HG02885 (cell line): ENCODE measurements at regions not wholly inside any gene's neighbourhood (a gene's known extent, or its start where the extent isn't known, plus 50 kb on each side); places are given as distances from the start of the nearest gene placed in this dataset.

Experiments
- ATAC-seq: cut with Tn5 transposase; IDR thresholded peaks from one replicate; pipeline ENCODE4 v1.9.1; 2021; ENCODE audit warnings: mild to moderate bottlenecking; ENCODE audit not compliant: unreplicated experiment, poor library complexity

DNA sequence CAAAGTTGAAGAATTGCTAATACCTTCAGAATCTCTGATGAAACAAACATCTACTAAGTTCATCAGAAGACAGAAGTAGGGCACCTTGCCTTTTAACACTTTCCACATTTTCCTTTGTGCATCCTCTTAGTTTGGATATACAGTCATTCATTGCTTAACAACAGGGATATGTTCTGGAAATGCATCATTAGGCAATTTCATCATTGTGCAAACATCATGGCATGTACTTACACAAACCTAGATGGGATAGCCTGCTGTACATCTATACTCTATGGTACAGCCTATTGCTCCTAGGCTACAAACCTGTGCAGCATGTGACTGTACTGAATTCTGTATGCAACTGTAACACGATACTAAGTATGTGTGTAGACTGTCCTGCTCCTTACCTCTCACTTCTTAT lies 169.8 kb downstream of the SUCLA2 start:
- ATAC-seq = no peak

DNA sequence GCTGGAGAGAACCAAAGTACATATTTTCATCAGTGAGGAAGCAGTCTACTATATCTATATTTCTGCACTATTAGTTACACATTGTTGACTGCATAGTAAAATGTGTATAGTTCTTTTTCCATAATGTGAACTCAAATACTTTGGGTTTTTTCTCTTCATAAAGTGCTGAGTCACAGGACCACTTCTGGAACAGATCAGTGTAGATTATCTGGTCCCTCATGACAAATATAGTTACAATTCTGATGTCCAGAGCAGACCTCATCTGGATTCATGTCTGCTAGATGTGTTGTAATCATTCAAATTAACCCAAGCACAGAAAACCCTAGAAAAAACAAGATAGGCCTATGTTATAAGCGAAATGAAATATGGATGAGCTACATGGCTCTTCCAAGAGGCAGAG lies 171.4 kb downstream of the SUCLA2 start:
- ATAC-seq = no peak

DNA sequence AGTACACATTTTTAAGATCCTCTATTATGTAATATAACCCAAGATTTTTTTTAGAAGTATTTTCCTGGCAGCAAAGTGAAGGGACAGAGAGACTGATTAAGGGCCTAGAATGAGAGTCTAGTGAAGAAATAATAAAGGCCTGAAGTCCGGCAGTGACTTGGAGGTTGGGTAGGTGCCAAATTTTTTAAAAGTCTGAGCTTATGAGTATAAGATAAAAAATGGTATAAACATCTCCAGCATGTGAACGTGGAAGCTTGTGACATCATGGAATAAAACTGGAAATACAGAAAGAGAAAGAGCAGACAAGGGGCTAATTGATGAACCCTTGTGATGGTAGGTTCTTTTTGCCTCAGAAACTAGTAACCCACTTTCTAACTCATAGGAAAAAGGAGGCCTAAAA lies 174.6 kb downstream of the SUCLA2 start:
- ATAC-seq = no peak

DNA sequence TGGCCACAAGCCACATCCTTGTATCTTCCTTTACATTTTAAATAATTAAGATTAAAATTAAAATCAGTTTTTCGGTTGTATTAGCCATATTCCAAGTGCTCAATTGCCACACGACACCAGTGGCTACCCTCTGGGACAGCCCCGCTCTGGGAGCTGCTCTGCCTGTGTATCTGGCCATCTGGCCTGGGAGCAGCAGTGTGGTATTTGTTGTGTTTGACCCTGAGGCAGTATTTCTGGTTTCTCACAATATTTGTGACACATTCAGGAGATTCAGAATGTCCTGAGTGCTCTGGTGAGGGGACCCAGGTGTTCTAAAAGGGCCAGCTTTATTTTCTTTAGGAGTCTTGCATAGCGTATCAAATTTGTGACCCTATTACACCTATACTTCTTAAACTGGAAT lies 179.0 kb downstream of the SUCLA2 start:
- no peak for ATAC-seq

DNA sequence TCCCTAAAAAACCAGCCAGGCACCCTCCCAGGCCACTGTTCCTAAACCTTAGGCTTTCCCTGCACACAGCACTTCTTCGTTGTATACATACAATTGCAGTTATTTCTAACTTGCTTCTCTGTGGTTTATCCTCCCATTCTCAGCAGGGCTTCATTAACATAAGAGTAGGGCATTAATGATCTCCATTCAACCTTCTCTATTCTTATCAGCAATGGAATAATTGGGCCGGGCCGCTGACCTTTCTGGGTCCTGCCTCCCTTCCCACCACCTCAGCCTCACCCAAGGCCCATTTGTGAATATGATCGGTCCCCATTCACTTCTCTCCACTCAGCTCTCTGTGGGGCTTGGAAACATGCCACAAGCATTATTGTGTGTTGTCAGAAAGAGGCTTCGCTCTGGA lies 184.2 kb downstream of the SUCLA2 start:
- no peak for ATAC-seq

DNA sequence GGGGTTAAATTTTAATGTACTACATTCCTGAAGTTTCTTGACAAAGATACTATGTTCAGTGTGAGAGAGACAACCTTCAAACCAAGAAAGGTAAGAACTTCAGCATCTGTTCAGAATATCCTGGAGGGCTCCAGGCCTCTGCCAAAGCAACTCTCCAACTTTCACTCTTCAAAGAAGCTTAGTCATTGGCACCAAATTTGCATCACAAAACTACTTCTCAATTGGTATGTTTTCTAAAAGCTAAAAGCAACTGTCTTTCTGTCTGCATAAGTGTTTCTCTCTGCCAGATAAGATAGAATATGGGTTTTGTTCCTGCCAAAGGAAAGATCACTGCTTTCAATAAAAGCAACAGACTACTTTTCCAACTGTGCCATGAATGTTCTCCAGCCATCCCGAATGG lies 187.4 kb downstream of the SUCLA2 start:
- no peak for ATAC-seq

DNA sequence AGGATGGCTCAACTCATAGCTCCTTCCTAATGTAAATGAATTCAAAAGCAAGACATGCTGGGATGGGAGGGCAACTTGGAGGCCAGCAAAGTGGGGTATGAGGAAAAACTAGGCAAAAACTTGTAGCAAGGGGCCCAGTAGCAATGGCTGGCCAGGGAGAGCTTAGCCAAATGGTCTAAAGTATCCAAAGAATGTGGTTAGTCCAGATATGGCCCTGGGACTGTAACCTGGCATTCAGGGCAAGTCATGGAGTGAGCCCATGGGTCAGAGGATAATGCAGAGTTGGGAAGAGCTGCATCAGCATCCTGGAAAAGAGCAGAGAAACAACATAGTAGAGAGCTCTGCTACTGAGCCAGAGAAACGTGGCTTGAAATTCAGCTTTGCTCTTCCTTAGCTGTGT lies 191.7 kb downstream of the SUCLA2 start:
- ATAC-seq = no peak

DNA sequence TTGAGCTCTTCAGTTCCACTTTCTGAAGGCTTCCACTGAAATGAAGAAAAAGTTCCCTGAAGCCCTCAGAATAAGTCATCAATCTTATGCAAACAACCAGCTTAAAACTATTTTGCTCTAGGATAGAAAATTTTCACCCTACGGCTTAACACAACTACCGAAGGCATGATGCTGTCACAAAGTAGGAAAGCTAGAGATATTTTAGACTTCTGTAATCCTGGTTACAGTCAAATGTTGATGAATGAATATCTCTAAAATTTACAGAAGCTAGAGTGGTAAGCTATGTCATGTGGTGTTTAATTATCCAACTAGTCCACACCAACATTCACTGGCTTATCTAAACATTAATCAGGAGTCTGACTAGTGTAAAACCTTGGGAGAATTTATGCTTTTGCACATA lies 197.9 kb downstream of the SUCLA2 start:
- no peak for ATAC-seq

DNA sequence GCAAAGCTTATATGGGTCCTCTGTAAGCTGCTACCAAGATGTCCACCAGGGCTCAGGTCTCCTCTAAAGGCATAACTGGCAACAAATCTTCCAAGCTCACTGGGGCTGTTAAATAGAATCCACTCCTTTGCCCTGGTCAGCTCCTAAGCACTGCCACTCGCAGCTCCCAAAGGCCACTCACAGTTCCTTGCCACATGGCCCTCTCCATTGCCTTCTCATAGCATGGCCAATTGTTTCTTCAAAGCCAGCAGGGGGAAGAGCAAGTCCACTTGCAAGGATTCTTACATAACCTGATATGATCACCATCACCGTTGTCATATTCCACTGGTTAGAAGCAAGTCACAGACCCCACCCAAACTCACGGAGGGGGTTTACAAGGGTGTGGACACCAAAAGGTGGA lies 199.5 kb downstream of the SUCLA2 start:
- no peak for ATAC-seq

DNA sequence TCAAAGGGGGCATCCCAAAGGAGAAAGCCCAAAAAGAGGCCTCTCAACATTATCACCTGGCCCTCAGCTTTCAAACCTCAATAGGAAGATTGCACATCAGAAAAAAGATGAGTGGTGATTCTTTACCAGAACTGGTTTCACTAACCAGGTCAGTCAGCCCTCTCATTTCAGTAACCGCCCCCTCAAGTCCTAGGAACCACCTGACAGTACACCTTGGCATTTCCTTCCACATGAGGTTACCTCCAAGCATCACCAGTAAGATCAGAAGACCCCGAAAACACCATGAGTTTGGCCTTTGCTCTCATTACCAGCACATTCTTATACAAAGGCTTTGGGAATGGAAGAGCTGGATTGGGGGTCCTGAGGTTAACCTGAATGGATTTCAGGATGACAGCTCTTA lies 200.5 kb downstream of the SUCLA2 start:
- ATAC-seq = no peak

DNA sequence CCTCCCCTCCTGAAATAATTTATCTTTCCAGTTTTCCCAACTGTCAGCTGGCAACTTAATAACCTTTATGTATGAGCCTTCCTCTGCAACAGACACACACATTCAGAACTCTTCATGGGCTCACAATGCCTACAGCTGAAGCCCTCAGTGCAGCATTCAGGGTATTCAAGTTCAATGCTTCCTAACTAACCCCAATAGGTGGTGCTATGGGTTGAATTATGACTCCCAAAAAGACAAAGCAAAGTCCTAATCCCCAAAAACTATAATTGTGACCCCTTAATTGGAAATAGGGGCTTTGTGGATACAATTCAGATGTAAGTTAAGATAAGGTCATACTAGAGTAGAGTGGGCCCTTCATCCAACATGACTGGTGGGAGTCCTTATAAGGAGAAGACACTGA lies 202.2 kb downstream of the SUCLA2 start:
- ATAC-seq = no peak

DNA sequence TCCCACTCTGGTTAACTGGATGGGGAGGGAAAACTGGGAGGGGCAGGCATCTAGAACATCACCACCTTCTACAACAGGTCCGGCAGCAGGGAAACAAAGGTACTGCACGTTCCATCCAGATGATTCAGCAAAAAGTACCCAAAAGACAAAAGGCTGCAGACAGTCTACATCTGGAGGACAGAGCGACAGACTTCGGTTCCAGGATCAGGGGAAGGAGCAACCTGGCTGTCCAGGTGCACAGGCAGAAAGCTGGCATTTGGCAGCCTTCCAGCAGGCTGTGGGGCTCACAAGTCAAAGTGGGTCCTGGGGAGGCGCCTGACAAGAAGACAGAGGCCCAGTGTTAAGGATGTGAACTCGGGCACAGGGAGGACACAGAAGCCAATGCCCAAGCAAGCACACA lies 202.9 kb downstream of the SUCLA2 start:
- ATAC-seq = no peak

DNA sequence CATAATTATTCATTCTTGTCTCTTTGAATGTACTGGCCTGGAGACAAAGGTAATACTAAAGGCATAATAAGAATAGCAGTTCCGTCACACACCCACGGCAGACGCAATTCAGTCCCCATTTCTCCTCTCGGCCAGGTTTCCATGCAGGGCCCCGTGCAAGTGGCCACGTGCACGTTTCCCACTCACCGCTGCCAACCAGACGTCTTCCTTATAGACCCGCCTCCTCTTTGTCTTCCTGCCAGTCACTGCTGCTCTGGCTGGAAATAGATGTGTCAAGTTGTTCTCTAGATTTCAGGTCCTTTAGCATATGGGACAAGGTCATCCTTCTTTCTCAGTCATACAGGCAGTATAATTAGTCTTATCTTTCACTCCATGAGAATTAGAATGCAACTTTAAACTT lies 204.3 kb downstream of the SUCLA2 start:
- no peak for ATAC-seq

DNA sequence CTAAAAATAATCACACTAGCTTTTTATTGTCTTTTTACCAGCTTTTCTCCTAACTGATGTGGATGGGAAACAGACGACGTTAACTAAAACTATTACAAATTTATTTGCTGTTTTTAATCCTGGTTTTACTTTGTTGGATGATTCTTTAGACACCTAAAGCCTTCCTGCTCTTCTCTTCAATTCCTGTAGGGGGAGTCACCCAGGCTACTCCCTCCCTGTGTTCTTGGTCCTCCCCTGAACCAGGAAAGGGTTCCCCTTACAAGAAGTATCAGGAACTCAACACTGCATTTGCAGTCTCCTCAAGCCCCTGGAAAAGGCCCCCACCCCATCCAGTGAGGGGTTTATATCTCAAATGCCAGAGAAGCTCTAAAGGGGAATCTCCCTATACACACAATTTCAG lies 206.1 kb downstream of the SUCLA2 start:
- no peak for ATAC-seq

DNA sequence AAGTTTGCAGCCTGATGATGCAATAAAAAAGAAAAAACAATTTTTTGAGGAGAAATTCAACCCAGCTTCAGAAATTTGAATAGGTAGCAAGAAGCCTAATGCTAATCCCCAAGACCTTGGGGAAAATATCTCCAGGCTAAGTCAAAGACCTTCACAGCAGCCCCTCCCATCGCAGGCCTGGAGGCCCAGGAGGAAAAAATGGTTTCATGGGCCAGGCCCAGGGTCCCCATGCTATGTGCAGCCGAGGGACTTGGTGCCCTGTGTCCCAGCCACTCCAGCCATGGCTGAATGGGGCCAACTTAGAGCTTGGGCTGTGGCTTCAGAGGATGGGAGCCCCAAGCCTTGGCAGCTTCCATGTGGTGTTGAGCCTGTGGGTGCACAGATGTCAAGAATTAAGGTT lies 210.3 kb downstream of the SUCLA2 start:
- ATAC-seq = no peak

DNA sequence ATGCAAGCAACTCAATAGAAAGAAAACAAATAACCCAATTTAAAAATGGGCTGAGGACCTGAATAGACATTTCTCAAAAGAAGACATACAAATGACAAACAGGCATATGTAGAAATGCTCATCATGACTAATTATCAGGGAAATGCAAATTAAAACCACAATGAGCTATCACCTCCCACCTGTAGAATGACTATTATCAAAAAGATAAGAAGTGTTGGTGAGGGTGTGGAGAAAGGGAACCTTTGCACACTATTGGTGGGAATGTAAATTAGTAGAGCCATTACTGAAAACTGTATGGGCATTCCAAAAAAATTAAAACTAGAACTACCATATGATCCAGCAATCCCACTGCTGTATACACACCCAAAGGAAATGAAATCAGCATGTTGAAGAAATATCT lies 212.2 kb downstream of the SUCLA2 start:
- no peak for ATAC-seq

DNA sequence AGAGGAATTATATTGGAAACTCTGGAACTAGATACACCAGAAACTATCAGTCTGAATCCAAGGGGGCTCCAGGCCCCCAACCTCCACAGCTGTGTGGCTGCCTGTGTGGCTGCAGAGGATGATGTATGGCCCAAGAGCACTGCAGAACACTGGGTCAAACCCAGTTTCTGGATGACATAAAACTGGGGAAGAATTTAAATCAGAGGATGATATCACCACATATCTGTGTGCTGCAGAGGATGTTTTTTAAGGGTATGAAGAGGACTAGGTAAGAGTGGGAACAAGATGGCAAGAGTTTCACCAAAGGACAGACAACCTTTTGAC lies 226.4 kb downstream of the SUCLA2 start:
- ATAC-seq = no peak

DNA sequence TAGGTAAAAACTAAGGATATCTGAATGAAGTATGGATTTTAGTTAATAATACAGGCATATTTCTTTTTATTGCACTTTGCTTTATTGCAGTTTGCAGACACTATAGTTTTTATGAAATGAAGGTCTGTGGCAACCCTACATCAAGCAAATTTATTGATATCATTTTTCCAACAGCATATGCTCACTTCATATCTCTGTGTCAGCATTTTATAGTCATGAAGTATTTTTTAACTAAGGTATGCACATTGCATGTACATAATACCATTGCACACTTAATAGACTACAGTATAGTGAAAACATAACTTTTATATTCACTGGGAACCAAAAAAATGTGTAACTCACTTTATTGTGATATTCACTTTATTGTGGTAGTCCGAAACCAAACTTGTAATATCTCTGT lies 236.3 kb downstream of the SUCLA2 start:
- no peak for ATAC-seq

DNA sequence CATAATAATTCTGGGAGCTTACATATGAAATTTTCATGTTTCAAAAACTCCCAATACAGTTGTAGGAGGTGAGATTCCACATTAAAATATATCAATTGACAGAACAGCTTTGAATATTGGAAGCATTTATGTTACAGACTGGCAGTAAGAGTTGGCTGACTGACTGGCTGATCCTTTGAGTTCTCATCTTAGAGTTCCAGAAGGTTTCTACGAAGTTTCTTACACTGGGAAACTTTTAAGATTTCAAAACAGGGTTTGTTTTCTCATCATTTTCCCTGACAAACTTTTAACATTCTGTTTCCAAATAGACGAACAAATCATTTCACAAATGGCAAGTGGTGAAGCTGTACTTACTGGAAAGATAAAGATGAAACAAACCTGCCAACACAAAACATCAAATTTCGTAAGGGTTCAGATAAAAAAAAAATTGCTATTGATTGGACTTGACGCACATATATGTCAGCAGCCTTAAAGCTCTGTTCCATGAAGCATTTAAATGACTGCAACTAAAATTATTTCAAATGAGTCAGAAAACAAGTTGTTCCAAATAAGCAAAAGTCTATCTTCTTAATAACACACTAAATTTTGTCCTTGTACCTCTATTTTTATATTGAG lies 243.5 kb downstream of the SUCLA2 start:
- ATAC-seq = no peak

DNA sequence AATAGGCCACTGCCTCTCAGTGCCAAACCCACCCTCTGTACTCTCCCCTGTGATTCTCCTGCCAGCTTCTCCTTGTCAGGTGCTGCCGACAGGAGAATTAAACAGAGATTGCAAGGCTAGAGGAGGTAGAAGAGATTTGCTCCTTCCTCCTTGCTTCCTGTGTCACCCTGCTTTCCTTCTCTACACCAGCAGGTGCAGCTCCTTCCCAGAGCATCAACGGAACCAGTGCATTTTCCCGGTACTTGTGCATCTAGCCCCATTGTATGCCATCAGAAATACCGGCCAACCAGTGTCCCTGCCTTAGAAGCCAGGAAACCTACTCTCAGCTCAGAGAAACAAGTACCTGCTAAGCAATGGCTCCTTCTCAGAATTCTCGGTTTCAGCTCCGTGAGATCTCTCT lies 253.2 kb downstream of the SUCLA2 start:
- ATAC-seq = no peak

DNA sequence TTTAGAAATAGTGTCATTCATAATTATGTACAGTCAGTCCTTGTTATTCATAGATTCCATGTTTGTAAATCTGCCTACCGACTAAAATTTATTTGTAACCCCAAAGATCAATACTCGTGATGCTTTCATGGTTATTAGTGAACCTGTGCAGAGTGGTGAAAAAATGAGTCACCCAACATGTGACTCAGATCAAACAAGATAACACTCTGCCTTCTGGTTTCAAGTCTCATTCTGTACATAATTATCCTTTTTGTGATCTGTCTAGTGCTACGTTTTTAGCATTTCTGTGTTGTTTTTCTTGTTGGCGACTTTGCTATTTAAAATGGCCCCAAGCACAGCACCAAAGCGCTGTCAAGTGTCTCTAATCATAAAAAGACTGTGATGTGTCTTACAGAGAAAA lies 274.7 kb downstream of the SUCLA2 start:
- ATAC-seq = no peak

DNA sequence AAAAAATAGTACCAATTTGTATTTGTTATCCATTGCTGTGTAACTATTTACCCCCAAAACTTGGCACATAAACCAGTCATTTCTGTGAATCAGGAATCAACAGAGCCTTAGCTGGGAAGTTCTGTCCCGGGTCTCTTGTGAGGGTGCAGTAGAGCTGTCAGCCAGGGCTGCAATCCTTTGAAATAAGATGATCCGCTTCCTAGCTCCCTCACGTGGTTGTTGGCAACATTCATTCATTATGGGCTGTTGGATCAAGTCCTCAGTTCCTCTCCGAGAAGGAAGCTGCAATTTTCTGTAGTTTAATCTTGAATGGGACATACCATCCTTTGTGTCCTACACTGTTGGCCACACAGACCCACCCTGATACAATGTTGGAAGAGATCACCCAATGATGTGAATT lies 277.2 kb downstream of the SUCLA2 start:
- ATAC-seq = no peak

DNA sequence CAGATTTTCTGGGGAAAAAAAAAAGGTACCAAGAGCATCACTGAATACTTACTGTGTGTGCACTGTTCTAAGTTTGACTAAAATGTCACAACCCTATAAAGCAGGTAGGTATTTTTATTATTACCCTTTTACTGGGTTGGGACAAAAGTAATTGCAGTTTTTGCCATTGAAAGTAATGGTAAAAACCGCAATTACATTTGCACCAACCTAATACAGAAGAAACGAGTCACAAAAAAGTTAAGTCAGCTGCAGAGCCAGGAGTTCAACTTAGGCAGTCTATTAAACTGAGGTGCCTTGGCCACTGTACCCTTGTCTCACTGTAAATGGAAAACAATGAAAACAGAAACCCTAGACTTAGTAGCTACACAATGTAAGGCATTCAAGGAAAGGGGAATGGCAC lies 281.9 kb downstream of the SUCLA2 start:
- ATAC-seq = no peak
